ENCODE measurements at regions not wholly inside any gene's neighbourhood (a gene's known extent, or its start where the extent isn't known, plus 50 kb on each side); places are given as distances from the start of the nearest gene placed in this dataset.

DNA sequence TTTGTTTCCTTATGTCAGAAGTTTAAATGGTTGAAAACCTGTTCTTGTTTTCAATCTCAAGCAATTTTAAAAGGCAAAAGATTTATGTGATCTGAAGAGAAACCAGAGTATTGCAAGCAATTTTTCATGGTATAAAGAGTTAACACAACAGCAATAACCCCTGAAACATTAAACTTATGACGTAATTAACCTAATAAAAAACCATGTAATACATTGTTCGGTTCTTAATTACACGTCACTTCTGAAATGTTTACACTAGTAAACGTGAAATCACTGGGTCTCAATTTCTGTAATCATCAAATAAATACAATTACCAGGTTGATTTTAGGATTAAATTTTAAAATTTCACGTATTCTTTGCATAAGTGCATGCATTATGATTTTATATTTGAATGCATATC, 914.5 kb downstream of the NLGN4X start:
- no peak overlapping the region for H3K9ac ChIP-seq
- 10% methylated on average over 5 of the region's 5 CpGs for WGBS (ENCODE audit: low lambda C conversion rate)
- H4K20me1 ChIP-seq (ENCODE audit: insufficient read depth) = no peaks in the 10 kb centered on the region
- H3K4me2 ChIP-seq = no peak overlapping the region
- H3K4me1 ChIP-seq (ENCODE audit: control insufficient read depth in 1 of 2, insufficient read depth in 2 of 2, low read depth in 1 of 2, low read length in 1 of 2) = no peaks in the 10 kb centered on the region
- H3K36me3 ChIP-seq (replicated peaks in 1 of 2; ENCODE audit: control insufficient read depth in 1 of 2, insufficient read depth in 2 of 2, low read length in 1 of 2) = no peaks in the 10 kb centered on the region
- H3K4me3 ChIP-seq (ENCODE audit: low read depth in 2 of 2, low read length in 1 of 2) = no peak overlapping the region
- H3K9me3 ChIP-seq = no peaks in the 10 kb centered on the region
- H3K27me3 ChIP-seq (ENCODE audit: insufficient read depth) = no peaks in the 10 kb centered on the region
- H3K79me2 ChIP-seq (ENCODE audit: insufficient read depth) = no peaks in the 10 kb centered on the region
- H3F3A ChIP-seq (replicated peaks; ENCODE audit: insufficient read depth) = no peaks in the 10 kb centered on the region
- H2AFZ ChIP-seq (ENCODE audit: low read depth) = no peak overlapping the region
- DNase-seq = no peak
- CTCF ChIA-PET = no interaction called here
- no peak for TF ChIP-seq FOXM1 (IDR thresholded peaks at IDR 0.05; ENCODE audit: low read depth)
- no peak for TF ChIP-seq RAD21 (IDR thresholded peaks at IDR 0.05; ENCODE audit: low read length)
- no peak for TF ChIP-seq POLR2AphosphoS5 (IDR thresholded peaks at IDR 0.05; ENCODE audit: low read depth, low read length)
- no peak for TF ChIP-seq SMC3 (IDR thresholded peaks at IDR 0.05; ENCODE audit: low read depth, low read length)
- TF ChIP-seq, protein P1, sequence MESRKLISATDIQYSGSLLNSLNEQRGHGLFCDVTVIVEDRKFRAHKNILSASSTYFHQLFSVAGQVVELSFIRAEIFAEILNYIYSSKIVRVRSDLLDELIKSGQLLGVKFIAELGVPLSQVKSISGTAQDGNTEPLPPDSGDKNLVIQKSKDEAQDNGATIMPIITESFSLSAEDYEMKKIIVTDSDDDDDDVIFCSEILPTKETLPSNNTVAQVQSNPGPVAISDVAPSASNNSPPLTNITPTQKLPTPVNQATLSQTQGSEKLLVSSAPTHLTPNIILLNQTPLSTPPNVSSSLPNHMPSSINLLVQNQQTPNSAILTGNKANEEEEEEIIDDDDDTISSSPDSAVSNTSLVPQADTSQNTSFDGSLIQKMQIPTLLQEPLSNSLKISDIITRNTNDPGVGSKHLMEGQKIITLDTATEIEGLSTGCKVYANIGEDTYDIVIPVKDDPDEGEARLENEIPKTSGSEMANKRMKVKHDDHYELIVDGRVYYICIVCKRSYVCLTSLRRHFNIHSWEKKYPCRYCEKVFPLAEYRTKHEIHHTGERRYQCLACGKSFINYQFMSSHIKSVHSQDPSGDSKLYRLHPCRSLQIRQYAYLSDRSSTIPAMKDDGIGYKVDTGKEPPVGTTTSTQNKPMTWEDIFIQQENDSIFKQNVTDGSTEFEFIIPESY (IDR thresholded peaks at IDR 0.05; ENCODE audit: borderline replicate concordance, low read depth) = no peak
- TF ChIP-seq JUND (IDR thresholded peaks at IDR 0.05) = no peak
- TF ChIP-seq, protein P2, sequence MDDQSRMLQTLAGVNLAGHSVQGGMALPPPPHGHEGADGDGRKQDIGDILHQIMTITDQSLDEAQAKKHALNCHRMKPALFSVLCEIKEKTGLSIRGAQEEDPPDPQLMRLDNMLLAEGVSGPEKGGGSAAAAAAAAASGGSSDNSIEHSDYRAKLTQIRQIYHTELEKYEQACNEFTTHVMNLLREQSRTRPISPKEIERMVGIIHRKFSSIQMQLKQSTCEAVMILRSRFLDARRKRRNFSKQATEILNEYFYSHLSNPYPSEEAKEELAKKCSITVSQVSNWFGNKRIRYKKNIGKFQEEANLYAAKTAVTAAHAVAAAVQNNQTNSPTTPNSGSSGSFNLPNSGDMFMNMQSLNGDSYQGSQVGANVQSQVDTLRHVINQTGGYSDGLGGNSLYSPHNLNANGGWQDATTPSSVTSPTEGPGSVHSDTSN (IDR thresholded peaks at IDR 0.05) = no peak
- TF ChIP-seq, protein P3, sequence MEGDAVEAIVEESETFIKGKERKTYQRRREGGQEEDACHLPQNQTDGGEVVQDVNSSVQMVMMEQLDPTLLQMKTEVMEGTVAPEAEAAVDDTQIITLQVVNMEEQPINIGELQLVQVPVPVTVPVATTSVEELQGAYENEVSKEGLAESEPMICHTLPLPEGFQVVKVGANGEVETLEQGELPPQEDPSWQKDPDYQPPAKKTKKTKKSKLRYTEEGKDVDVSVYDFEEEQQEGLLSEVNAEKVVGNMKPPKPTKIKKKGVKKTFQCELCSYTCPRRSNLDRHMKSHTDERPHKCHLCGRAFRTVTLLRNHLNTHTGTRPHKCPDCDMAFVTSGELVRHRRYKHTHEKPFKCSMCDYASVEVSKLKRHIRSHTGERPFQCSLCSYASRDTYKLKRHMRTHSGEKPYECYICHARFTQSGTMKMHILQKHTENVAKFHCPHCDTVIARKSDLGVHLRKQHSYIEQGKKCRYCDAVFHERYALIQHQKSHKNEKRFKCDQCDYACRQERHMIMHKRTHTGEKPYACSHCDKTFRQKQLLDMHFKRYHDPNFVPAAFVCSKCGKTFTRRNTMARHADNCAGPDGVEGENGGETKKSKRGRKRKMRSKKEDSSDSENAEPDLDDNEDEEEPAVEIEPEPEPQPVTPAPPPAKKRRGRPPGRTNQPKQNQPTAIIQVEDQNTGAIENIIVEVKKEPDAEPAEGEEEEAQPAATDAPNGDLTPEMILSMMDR (IDR thresholded peaks at IDR 0.05) = no peak
- H3K9me2 ChIP-seq = no peaks in the 10 kb centered on the region
- POLR2A ChIA-PET = no interaction called here
- H3K27ac ChIP-seq (ENCODE audit: low read depth in 2 of 2, low read length in 1 of 2) = no peak overlapping the region

DNA sequence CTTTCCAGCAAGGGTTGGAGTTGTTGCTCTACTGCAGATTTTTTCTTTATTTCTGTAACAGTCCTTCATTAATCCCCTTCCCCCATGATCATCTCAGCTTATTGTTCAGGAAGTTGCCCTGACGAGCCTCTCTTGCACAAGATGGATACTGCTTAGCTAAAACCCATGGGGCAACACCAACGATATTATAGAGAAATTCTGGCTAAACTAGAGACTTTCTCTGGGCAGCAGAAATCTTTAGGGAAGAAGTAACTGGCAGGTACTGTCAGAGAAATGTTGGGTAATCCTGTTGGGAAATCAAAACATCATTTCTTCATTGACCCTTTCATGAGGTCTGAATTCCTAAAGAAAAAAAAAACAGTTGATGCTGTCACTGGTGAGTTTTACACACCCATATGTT, 921.3 kb downstream of the NLGN4X start:
- no peak for TF ChIP-seq TCF12 (IDR thresholded peaks at IDR 0.05)
- TF ChIP-seq FOXM1 (IDR thresholded peaks at IDR 0.05; ENCODE audit: low read depth) = no peak
- TF ChIP-seq RFX5 (IDR thresholded peaks at IDR 0.05; ENCODE audit: low read length) = no peak
- TF ChIP-seq SMC3 (IDR thresholded peaks at IDR 0.05; ENCODE audit: low read depth, low read length) = no peak
- no peak for TF ChIP-seq EZH2phosphoT487 (IDR thresholded peaks at IDR 0.05; ENCODE audit: borderline replicate concordance, low read depth)
- TF ChIP-seq, protein P4, sequence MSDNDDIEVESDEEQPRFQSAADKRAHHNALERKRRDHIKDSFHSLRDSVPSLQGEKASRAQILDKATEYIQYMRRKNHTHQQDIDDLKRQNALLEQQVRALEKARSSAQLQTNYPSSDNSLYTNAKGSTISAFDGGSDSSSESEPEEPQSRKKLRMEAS (IDR thresholded peaks at IDR 0.05; ENCODE audit: low read depth) = no peak
- no peak for TF ChIP-seq RCOR1 (IDR thresholded peaks at IDR 0.05; ENCODE audit: low read length)
- TF ChIP-seq SIN3A (IDR thresholded peaks at IDR 0.05; ENCODE audit: borderline replicate concordance, low read depth, low read length) = no peak
- TF ChIP-seq YY1 (IDR thresholded peaks at IDR 0.05; ENCODE audit: low read depth) = no peak
- no peak for TF ChIP-seq NRF1 (IDR thresholded peaks at IDR 0.05; ENCODE audit: low read depth, low read length)
- TF ChIP-seq FOSL2 (IDR thresholded peaks at IDR 0.05; ENCODE audit: borderline replicate concordance, low read depth) = no peak
- no peak for TF ChIP-seq TAF1 (IDR thresholded peaks at IDR 0.05; ENCODE audit: borderline replicate concordance, low read depth, low read length)
- no peaks in the 10 kb centered on the region for H3K27me3 ChIP-seq (ENCODE audit: insufficient read depth)
- no peaks in the 10 kb centered on the region for H4K20me1 ChIP-seq (ENCODE audit: insufficient read depth)
- ChIA-PET CTCF (no interaction called here), POLR2A (no interaction called here)
- no peaks in the 10 kb centered on the region for H3F3A ChIP-seq (replicated peaks; ENCODE audit: insufficient read depth)
- no peaks in the 10 kb centered on the region for H3K9me2 ChIP-seq
- H2AFZ ChIP-seq (ENCODE audit: low read depth) = no peak overlapping the region
- H3K4me3 ChIP-seq (ENCODE audit: low read depth in 2 of 2, low read length in 1 of 2) = no peak overlapping the region
- H3K36me3 ChIP-seq (replicated peaks in 1 of 2; ENCODE audit: control insufficient read depth in 1 of 2, insufficient read depth in 2 of 2, low read length in 1 of 2) = no peaks in the 10 kb centered on the region
- H3K9me3 ChIP-seq = no peaks in the 10 kb centered on the region
- no peak for DNase-seq
- no peaks in the 10 kb centered on the region for H3K79me2 ChIP-seq (ENCODE audit: insufficient read depth)
- H3K4me2 ChIP-seq = no peak overlapping the region
- no peak overlapping the region for H3K27ac ChIP-seq (ENCODE audit: low read depth in 2 of 2, low read length in 1 of 2)
- H3K9ac ChIP-seq = no peak overlapping the region
- WGBS (ENCODE audit: low lambda C conversion rate) = 0% methylated on average over 2 of the region's 2 CpGs
- no peaks in the 10 kb centered on the region for H3K4me1 ChIP-seq (ENCODE audit: control insufficient read depth in 1 of 2, insufficient read depth in 2 of 2, low read depth in 1 of 2, low read length in 1 of 2)

Data from SK-N-SH (cell line).